Panc1 (cell line): ENCODE measurements at regions not wholly inside any gene's neighbourhood (a gene's known extent, or its start where the extent isn't known, plus 50 kb on each side); places are given as distances from the start of the nearest gene placed in this dataset.

Experiments used
- ATAC-seq: fragments of 200-7000 bp; cut with Tn5 transposase; 2 replicates; pipeline ENCODE4 v1.9.1; 2020; ENCODE audit warnings: mild to moderate bottlenecking, moderate library complexity
- BruUV-seq: library from RNA; stranded (reverse); fragments of 400-500 nt; replicated peaks from 2 replicates; lab custom pipeline; 2021; lab: Mats Ljungman, UMichigan
- CTCF ChIA-PET: fragments of 300-600 bp; sonication (Branson Sonifier 250); formaldehyde crosslinking; loops from one replicate; lab custom pipeline; 2022; ENCODE audit warnings: antibody characterized with exemption; lab: Charles Lee
- POLR2A ChIA-PET: fragments of 300-600 bp; sonication (Branson Sonifier 250); formaldehyde crosslinking; loops from one replicate; lab custom pipeline; 2022; ENCODE audit warnings: antibody characterized with exemption; lab: Charles Lee
- DNase-seq: peaks from one replicate; pipeline ENCODE4 v3.0.0-alpha.2; 2010; ENCODE audit warnings: low read depth, low spot score
- H3K27ac ChIP-seq: 2 replicates; pipeline ENCODE4 v1.5.1; 2011; ENCODE audit warnings: mild to moderate bottlenecking, low read length, inconsistent platforms
- H3K27me3 ChIP-seq: fragments of 200-500 bp; sonication (Bioruptor generic); 2 replicates; pipeline ENCODE4 v1.6.0; 2014; ENCODE audit warnings: low read length, inconsistent platforms; ENCODE audit not compliant: control insufficient read depth, insufficient read depth
- H3K36me3 ChIP-seq: fragments of 200-500 bp; sonication (Bioruptor generic); 2 replicates; pipeline ENCODE4 v1.5.1; 2014; ENCODE audit warnings: inconsistent platforms, mild to moderate bottlenecking, low read length, moderate library complexity; ENCODE audit not compliant: control insufficient read depth, insufficient read depth
- H3K4me1 ChIP-seq: 2 replicates; pipeline ENCODE4 v1.5.1; 2011; ENCODE audit warnings: inconsistent platforms, mild to moderate bottlenecking, low read length, moderate library complexity; ENCODE audit not compliant: control insufficient read depth, insufficient read depth
- H3K4me3 ChIP-seq, 2 experiments: 2 replicates each; pipeline ENCODE4 v1.5.1; 2011 to 2012; ENCODE audit warnings: low read depth in 2 of 2, low read length in 2 of 2, mild to moderate bottlenecking in 2 of 2, inconsistent platforms in 1 of 2, moderate library complexity in 1 of 2
- H3K9me3 ChIP-seq: fragments of 200-500 bp; sonication (Bioruptor generic); 2 replicates; pipeline ENCODE4 v1.5.1; 2014; ENCODE audit warnings: low read depth, mild to moderate bottlenecking, inconsistent platforms, low read length, moderate library complexity; ENCODE audit not compliant: control insufficient read depth, insufficient read depth
- POLR2AphosphoS5 ChIP-seq: IDR thresholded peaks from 2 replicates; pipeline ENCODE4 v1.6.1; 2012; ENCODE audit warnings: mild to moderate bottlenecking, low read depth, low read length, moderate library complexity
- SIN3A ChIP-seq: IDR thresholded peaks from 2 replicates; pipeline ENCODE4 v1.6.1; 2012; ENCODE audit warnings: low read depth, mild to moderate bottlenecking, low read length, moderate library complexity, borderline replicate concordance; ENCODE audit not compliant: insufficient read depth
- TCF7L2 ChIP-seq: IDR thresholded peaks from 2 replicates; pipeline ENCODE4 v1.6.1; 2011; ENCODE audit warnings: mild to moderate bottlenecking, low read depth, low read length, inconsistent platforms
- in situ Hi-C: cut with HindIII; loops from 2 replicates; pipeline ENCODE4 v1.10.0; 2016; ENCODE audit warnings: low sequenced_read_pairs, low pct_unique_long_range_greater_than_20kb
- intact Hi-C: fragments of 100-400 bp; cut with micrococcal nuclease; formaldehyde crosslinking; loops from one replicate; pipeline ENCODE4 v1.10.0; 2022; ENCODE audit not compliant: unreplicated experiment
- TF ChIP-seq, protein P1 (sequence below): fragments of 450-650 bp; IDR thresholded peaks from 2 replicates; pipeline ENCODE4 v1.5.1; 2017; ENCODE audit warnings: mild to moderate bottlenecking
- TF ChIP-seq, protein P2 (sequence below), 2 experiments: IDR thresholded peaks; 2 replicates each; pipeline ENCODE4 v1.6.1; 2011 to 2012; ENCODE audit warnings: low read depth in 2 of 2, control low read depth in 1 of 2, low read length in 1 of 2, mild to moderate bottlenecking in 1 of 2, moderate library complexity in 1 of 2; ENCODE audit not compliant: insufficient read depth in 1 of 2

DNA sequence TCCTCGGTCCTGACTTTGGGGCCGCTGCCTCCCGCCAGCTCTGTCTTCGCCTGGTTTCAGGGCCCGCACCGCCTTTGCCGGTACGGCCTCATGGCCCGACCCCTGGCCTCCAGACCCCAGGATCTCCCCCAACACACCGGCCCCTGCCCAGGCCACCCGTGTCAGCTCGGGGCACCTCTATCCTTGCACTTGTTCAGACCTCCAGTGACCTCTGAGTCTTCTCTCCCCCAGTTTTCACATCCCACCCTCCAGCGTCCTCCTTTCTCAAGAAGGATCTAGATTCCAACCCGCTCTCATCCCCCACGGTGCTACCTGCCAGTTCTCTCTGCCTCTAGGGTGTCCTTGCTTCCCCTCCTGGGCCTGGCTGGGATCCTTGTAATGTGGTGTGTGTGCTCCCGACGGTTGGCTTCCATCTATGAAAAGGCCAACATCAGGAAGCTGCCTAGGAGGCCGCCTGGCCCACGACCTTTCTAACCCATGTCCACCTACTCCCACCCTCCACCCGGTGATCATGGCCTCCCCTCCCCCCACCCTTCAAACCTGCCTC, 61.1 kb downstream of the SPATA31C2 start:
- no peaks in the 10 kb centered on the region for H3K36me3 ChIP-seq
- TF ChIP-seq SIN3A, result no peak
- no peak for TF ChIP-seq TCF7L2
- TF ChIP-seq, protein P1, sequence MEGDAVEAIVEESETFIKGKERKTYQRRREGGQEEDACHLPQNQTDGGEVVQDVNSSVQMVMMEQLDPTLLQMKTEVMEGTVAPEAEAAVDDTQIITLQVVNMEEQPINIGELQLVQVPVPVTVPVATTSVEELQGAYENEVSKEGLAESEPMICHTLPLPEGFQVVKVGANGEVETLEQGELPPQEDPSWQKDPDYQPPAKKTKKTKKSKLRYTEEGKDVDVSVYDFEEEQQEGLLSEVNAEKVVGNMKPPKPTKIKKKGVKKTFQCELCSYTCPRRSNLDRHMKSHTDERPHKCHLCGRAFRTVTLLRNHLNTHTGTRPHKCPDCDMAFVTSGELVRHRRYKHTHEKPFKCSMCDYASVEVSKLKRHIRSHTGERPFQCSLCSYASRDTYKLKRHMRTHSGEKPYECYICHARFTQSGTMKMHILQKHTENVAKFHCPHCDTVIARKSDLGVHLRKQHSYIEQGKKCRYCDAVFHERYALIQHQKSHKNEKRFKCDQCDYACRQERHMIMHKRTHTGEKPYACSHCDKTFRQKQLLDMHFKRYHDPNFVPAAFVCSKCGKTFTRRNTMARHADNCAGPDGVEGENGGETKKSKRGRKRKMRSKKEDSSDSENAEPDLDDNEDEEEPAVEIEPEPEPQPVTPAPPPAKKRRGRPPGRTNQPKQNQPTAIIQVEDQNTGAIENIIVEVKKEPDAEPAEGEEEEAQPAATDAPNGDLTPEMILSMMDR, result no peak
- TF ChIP-seq, protein P2, sequence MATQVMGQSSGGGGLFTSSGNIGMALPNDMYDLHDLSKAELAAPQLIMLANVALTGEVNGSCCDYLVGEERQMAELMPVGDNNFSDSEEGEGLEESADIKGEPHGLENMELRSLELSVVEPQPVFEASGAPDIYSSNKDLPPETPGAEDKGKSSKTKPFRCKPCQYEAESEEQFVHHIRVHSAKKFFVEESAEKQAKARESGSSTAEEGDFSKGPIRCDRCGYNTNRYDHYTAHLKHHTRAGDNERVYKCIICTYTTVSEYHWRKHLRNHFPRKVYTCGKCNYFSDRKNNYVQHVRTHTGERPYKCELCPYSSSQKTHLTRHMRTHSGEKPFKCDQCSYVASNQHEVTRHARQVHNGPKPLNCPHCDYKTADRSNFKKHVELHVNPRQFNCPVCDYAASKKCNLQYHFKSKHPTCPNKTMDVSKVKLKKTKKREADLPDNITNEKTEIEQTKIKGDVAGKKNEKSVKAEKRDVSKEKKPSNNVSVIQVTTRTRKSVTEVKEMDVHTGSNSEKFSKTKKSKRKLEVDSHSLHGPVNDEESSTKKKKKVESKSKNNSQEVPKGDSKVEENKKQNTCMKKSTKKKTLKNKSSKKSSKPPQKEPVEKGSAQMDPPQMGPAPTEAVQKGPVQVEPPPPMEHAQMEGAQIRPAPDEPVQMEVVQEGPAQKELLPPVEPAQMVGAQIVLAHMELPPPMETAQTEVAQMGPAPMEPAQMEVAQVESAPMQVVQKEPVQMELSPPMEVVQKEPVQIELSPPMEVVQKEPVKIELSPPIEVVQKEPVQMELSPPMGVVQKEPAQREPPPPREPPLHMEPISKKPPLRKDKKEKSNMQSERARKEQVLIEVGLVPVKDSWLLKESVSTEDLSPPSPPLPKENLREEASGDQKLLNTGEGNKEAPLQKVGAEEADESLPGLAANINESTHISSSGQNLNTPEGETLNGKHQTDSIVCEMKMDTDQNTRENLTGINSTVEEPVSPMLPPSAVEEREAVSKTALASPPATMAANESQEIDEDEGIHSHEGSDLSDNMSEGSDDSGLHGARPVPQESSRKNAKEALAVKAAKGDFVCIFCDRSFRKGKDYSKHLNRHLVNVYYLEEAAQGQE (IDR thresholded peaks at IDR 0.05; ENCODE audit: insufficient read depth in 1 of 2, low read depth in 2 of 2, low read length in 1 of 2), result no peak
- TF ChIP-seq POLR2AphosphoS5, result no peak
- peaks cover 21% of the 10 kb centered on the region for H3K4me1 ChIP-seq
- in situ Hi-C loops (no loop called here), intact Hi-C loops (loop anchor here (10.0 kb wide), 1 partner anchor 308 kb away; the partner anchor contains the start of gene SPIN1)
- no peaks in the 10 kb centered on the region for H3K27me3 ChIP-seq
- peak overlapping the region; percentile 92 for H3K27ac ChIP-seq
- ChIA-PET POLR2A (interaction anchor here (0.6 kb wide), 2 partner anchors 27 to 480 kb away, joined by 3 to 7 read pairs; no protein-coding TSS in a partner anchor), CTCF (interaction anchor here (0.5 to 1.3 kb wide), 5 partner anchors 38 to 1028 kb away, joined by 3 to 7 read pairs (median 3); no protein-coding TSS in a partner anchor)
- H3K9me3 ChIP-seq, result no peaks in the 10 kb centered on the region
- H3K4me3 ChIP-seq, result peak overlapping the region; percentile 50 to 62
- BruUV-seq, result no TSS peak
- DNase-seq (no peak), ATAC-seq (peak; percentile 3; the same call in 1 of the 2 replicates)

DNA sequence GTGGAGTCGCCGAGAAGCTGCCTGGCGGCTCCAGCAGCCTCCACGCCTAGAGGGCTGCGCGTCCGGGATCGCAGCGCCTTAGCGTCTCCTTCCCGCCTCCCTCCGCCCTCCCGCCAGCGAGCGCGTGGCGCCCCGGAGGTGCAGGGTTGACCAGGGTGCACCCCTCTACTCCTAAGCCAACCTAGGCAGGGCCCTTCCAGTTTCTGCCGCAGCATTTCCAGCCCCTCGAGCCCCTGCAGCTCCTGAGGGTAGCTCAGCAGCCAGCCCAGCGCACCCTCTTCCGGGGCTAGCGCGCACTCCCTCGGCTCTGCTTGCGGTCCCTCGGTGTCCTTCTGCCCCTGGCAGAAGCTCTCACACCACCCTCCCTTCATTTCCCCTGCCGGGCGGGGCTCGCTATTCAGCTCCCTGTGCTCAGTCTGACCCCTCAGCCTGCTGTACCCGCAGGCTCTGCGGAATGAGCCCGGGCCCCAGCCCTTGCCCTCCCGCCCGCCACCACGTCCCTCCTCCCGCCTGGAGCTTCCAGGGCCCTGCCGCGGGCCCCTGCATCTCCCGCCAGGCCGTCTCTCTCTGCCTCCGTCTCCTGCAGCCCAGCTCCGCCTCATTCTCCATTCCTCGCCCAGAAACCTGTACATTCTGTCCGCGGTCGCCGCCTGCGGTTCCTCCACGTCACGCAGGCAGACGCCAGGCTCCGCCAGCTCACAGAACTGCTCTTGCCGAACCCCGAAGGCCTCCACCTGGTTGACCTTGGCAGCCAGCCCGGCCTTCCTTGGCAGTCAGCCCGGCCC, 61.8 kb downstream of the SPATA31C2 start:
- peak; percentile 87 for ATAC-seq
- peak overlapping the region; percentile 92 for H3K27ac ChIP-seq
- DNase-seq, result no peak
- no peaks in the 10 kb centered on the region for H3K36me3 ChIP-seq
- intact Hi-C loops, result loop anchor here (10.0 kb wide), 1 partner anchor 308 kb away; the partner anchor contains the start of gene SPIN1
- peaks cover 21% of the 10 kb centered on the region for H3K4me1 ChIP-seq
- in situ Hi-C loops, result no loop called here
- TF ChIP-seq, protein P1, result peak; percentile 49
- TF ChIP-seq, protein P2 (IDR thresholded peaks at IDR 0.05; ENCODE audit: insufficient read depth in 1 of 2, low read depth in 2 of 2, low read length in 1 of 2), result no peak
- peak; percentile 43; the same call in 1 of the 2 replicates for TF ChIP-seq POLR2AphosphoS5
- no peak for TF ChIP-seq SIN3A
- no peak for TF ChIP-seq TCF7L2
- H3K4me3 ChIP-seq, result peak overlapping the region; percentile 50 to 62
- H3K27me3 ChIP-seq, result no peaks in the 10 kb centered on the region
- BruUV-seq, result no TSS peak
- CTCF ChIA-PET, result interaction anchor here (0.5 to 1.3 kb wide), 6 partner anchors 65 to 1028 kb away, joined by 3 to 7 read pairs (median 3); no protein-coding TSS in a partner anchor
- H3K9me3 ChIP-seq, result no peaks in the 10 kb centered on the region
- POLR2A ChIA-PET, result interaction anchor here (0.6 kb wide), 2 partner anchors 27 to 480 kb away, joined by 3 to 7 read pairs; no protein-coding TSS in a partner anchor
